Left cardiac atrium (tissue), 4 donors: ENCODE measurements at regions not wholly inside any gene's neighbourhood (a gene's known extent, or its start where the extent isn't known, plus 50 kb on each side); places are given as distances from the start of the nearest gene placed in this dataset.
A peak's percentile ranks its signal among the peaks of the same experiment; 100 is the strongest.

Experiments used
- ATAC-seq, 2 donors: fragments of 200-7000 bp; cut with Tn5 transposase; one replicate each; pipeline ENCODE4 v1.9.1; 2020; ENCODE audit warnings: mild to moderate bottlenecking in 2 of 2, moderate library complexity in 2 of 2
- DNase-seq: peaks from one replicate; pipeline ENCODE4 v3.0.0-alpha.2; 2020
- intact Hi-C, 2 donors: fragments of 100-400 bp; cut with DNase I; formaldehyde crosslinking; loops; one replicate each; pipeline versions ENCODE4 v1.14.1 to v1.15.1; 2022 to 2023
- donor health status: DM: no; HTN: yes; CAD: no.
- donor health status: DM: no; HTN: yes; CAD: no; lungs with severe emphysema.
- donor health status: DM: yes; HTN: yes; CAD: no.
- donor health status: Dilated cardiomyopathy.

DNA sequence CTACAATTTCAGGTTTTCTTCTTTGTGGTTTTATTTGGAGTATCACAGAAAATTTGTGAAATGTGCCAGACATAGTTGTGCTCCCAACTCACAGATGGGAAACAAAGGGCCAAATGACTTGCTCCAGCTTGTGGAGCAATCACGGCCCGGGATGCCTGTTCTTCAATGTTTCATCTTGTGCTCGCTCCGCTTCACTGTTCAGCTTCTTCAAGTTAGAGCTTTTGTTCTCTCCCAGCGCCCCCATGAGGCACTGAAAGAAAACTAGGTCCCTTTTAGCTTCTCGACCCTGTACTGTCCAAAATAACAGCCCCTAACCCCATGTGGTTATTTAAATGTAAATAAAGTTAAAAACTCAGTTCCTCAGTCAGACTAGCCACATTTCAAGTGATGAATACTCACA lies 187.9 kb upstream of the STXBP6 start:
- intact Hi-C loops = no loop called here
- DNase-seq (no peak), ATAC-seq (no peak)

DNA sequence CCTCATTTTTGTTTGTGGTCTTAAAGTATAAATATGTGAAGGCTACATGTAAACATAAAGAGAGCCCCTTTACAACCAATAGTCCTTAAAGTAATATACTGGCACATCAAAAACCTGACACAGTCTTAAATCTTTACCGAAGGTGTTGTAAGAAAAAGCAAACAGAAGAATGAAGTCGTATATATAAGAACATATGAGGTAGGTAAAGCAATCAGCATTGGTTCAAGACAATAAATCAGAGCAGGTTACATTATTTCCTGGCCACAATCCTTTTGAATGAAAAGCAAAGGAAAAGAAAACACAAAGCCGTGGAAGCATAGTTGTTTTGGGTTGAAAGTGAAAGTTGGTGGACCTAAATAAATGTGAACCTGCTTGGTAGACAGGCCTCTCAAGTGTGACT lies 183.7 kb upstream of the STXBP6 start:
- DNase-seq (no peak), ATAC-seq (no peak)
- intact Hi-C loops = no loop called here

DNA sequence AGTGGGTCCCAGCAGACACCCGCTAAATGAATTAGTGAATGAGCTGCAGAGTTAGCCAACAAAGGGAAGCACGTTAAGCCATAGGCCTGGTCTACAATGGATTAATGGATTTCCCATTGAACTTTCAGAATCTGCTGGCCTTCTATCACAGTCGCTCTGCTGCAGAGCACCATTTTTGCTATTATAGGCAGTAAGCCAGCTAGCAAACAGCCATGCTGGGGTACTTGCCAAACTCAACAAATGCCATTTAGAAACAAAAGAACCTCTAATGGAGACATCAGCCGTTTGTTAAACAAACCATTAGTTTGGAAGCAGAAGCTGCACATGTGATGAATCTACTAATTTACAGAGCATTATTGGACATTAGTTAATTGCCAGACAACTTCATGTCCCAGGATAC lies 181.1 kb upstream of the STXBP6 start:
- DNase-seq (no peak), ATAC-seq (no peak)
- intact Hi-C loops = no loop called here

DNA sequence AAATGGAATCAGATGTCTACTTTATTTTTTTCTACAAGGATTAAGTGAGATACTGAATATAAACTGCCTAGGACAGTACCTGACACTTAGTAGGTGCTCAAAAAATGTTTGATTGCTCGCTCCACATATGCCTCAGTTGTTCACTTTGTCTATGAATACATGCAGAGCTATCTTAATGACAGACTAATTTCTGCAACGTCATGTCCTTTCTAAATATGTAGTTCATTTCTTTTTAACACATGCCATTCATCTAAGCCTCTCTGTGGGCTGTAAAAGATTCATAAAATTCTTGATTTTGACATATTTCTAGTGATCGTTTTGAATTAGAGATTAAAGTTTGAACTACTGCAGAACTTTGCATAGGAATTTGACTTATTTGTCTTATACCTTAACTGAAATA lies 176.3 kb upstream of the STXBP6 start:
- intact Hi-C loops = no loop called here
- DNase-seq = no peak
- no peak for ATAC-seq

DNA sequence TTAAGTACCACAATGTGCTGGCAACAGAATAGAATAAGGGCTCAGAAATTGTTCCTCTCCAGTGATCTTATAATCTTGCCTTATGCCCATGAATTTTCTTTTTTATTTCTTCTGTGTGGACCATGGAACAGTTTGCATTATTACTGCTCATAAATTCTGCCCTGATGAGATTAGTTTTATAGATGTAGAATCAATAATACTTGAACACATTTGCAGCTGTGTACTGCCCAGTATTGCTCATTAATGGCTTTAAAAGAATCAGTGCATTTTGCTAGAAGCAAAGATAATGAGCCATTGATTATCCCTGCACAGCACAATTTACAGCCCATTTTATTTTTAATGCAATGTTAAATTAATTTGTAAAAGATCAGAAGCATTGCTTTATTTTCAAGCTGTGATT lies 172.3 kb upstream of the STXBP6 start:
- no peak for ATAC-seq
- intact Hi-C loops = no loop called here

DNA sequence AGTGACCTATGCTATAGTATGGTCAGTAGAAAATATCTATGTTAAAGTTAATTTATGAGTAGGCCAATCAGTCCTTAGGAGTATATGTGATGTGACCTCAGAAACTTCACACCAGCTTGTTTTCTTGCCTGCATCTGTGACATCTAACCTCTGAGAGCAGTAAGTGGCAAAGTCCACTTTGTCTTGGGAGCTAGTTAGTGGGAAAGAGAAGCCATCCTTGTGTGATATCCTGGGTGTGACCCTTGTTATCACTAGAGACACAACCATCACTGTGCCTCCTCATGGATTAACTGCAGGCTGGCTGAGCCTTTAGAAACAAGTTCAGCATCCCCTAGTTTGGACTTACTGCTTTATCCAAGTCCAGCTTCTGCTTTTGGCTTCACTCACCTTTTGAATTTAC lies 170.6 kb upstream of the STXBP6 start:
- no peak for DNase-seq
- intact Hi-C loops = no loop called here
- no peak for ATAC-seq

More for the DNA sequence above, 172.3 kb upstream of the STXBP6 start:
- DNase-seq = no peak

DNA sequence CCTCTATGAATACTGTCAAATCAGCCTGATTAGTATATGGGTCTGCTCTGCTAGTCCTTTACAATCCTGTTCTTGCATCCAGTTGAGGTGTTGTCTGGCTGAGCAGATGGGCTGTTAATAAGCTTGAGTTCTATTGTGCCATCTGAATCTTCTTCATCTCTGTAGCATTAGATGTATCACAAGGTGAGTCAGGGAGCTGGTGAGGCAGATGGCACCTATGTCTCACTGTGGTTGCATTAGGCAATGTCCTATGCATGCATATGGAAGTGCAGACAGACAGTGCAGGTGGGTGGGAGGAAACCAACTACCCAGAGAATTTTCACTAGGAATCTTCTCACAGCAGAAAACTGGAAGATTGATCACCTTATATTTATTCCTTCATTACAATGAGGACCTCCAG lies 165.7 kb upstream of the STXBP6 start:
- DNase-seq (no peak), ATAC-seq (no peak)
- intact Hi-C loops = no loop called here

DNA sequence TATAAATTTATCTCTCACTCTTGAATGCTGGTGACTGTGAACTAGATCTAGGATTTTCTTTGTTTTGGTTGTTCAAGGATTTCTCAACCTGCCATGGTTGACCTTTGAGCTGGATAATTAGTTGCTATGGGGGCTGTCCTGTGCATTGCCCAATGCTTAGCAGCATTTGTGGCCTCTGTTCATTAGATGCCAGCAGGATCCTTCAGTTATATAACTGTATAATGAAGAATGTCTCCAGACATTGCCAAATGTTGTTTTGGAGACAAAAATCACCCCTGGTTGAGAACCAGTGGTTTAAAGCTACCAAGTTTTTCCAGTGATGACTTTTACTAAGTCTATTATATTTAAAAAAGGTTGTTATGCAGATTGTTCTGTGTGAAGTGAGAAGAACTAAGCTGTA lies 147.9 kb upstream of the STXBP6 start:
- ATAC-seq (no peak), DNase-seq (no peak)
- intact Hi-C loops = no loop called here

DNA sequence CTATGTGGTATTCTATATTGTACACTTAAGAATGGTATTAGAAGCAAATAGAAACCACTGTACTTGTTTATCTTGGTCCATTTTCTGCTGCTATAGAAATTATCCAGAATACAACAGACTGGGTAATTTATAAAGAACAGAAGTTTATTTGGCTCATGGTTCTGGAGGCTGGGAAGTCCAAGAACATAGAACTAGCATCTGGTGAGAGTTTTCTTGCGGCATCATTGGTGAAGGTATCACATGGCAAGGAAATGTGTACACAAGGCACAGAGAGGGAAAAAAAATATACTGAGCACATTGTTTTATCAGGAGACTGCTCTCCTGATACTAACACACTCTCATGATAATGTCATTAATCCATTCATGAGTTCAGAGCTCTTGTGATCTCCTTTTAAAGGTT lies 130.3 kb upstream of the STXBP6 start:
- DNase-seq (no peak), ATAC-seq (no peak)
- intact Hi-C loops = no loop called here

DNA sequence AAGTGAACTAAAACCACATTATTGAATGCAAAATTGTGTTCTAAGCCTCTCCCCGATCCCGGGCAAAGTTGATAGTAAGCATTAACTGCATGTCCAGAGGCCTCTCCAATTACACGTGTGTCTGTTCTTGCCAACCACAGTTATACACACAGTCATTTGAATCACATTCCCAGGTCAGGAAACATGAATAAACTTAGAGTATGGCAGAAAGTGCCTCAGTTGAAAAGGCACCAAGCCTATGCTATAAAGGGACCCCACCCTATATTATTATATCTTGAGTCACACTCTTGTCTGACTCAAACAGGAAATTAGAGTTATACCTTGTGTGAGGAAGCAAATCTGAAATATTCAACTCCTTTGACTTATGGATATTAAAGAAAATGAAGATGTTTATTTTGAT lies 128.3 kb upstream of the STXBP6 start:
- intact Hi-C loops = no loop called here
- ATAC-seq = no peak
- DNase-seq = no peak

DNA sequence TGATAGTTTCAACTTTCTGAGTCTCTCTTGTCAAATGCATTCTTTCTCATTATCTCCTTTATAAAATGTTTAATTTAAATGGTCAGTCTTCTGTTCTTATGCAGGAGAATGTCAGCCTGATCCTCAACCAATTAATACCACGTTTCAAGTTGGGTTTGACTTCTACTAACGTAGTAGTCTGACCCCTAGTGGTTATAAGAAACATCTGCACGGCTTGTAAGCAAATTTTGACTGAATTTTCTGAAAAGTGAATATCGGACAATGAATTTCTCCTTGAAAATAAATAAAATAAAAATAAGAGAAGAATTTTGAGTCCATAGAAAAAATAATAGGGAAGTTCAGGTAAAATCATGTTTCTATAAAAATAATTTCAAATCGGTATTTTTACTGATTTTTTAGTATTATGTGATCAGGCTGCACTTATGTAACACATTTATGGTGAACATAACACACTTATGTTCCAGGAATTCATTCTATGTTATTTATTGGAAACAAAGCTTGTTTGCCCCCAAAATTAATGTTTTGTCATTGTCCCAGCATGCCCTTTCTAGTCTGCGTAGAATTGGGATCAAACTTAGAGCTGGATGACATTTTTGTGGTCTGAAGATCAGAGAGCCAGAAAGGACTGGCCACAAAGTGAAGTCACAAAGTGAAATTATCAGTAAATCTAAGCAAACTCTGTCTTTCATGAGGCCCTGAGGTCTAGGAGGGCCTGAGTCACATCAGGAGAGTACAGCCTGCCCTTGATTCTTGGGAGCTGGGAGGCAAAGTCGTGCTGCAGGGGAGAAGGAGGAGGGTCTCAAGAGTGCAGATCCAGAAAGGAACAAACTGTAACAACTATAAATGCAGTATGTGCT lies 101.2 kb upstream of the STXBP6 start:
- DNase-seq = no peak
- peak in 1 of 2 donors; percentile 57 for ATAC-seq
- intact Hi-C loops = loop anchor here (2.0 to 5.0 kb wide), 4 partner anchors 344 to 419 kb away; no protein-coding TSS in a partner anchor

DNA sequence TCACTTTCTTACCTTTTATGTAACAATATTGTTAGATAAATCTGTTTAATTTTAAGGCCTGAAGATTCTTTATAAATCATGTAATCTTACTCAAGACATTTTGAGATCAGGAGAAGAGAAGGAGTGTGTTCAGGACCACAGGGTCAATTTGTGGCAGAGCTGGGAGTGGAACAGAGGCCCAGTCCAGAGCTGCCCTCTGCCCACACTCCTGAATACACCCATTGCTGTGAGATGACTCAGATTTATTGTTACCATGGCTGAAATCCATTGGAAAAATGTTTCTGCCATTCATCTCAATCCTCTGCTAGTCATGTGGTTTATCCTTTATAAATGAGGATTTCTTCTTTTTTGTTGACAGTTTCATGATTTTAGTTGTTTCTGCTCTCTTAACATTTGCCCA lies 100.5 kb upstream of the STXBP6 start:
- intact Hi-C loops = loop anchor here (2.0 to 5.0 kb wide), 4 partner anchors 343 to 418 kb away; no protein-coding TSS in a partner anchor
- DNase-seq (no peak), ATAC-seq (no peak)

DNA sequence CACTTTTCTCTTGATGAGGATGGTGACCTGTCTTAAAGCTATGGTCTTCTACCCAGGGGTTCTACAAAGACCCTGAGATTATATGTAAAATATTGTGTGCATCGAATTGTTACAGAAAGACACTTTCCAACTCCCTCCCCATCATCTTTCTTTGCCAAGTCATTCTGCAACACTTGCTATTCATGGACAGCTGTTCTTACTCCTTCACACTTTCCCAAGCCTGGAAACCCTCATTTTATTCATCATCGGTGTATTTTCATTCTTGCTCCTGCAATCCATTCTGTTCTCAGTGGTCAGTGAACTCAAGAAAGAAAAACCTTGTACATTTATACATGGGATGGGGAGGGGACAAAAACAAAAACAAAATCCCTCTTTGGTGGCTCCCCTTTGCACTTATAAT lies 90.5 kb upstream of the STXBP6 start:
- intact Hi-C loops = no loop called here
- DNase-seq (no peak), ATAC-seq (peak in 1 of 2 donors; percentile 12)

DNA sequence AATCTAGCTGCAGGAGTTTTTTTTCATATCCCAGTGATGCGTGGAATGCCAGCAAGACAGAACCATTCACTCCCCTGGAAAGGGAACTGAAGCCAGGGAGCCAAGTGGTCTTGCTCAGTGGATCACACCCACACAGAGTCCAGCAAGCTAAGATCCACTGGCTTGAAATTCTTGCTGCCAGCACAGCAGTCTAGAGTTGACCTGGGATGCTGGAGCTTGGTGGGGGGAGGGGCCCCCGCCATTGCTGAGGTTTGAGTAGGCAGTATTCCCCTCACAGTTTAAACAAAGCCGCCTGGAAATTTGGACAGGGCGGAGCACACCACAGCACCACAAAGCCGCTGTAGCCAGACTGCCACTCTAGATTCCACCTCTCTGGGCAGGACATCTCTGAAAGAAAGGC lies 86.9 kb upstream of the STXBP6 start:
- intact Hi-C loops = no loop called here
- ATAC-seq = no peak
- no peak for DNase-seq

DNA sequence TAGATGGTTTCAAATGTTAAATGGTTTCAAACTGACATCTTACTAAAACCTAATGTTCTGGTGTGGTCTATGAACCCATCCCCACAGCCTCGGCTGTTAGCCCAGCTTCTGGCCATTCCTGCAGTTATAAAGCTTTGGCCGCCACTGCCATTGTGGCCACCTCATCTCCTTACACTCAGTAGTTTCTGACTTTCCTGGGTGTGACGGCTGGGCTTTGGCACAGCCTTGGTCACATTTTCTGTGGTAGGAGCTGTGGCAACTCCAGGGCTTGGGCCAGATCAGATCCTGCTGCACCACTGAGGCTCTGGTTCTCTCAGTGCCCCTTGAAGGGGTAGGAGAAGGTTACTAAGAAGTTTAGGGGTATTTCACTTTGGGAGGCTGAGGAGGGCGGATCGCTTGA lies 84.2 kb upstream of the STXBP6 start:
- ATAC-seq (no peak), DNase-seq (no peak)
- intact Hi-C loops = loop anchor here in 1 of 2 donors (5.0 kb wide), 3 partner anchors 87 to 397 kb away; no protein-coding TSS in a partner anchor

DNA sequence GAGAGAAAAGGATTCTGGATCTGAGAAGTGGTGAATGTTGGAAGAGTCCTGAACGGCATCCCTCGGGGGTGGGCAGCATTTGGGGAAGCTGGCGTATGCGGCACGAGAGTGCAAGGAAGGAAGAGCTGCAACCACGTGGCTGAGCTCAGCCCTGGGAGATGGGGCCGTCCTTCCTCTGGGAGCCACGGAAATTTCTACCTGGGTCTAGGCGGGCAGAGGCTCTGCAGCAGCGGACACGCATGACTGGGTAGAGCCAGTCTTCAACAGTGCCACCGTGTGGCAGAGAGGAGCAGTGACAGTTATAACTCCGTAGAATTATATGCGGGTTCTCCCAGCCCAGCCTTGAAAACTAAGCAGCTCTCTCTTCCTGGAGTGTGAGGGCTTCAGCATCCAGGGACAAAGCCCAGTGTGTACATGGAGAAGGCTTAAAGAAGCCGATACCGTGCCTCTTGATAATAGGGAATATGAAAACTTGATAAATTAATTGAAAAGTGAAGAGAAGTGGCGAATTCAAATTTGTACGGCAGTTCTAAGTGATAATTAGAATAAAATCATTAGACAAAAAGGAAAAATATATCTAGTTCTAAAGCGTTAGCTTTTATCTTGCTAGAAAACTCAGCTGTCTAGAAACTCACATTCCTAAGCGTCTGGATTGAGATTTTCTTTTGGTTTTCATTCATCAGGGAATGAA lies 82.9 kb upstream of the STXBP6 start:
- peak; percentile 72 for DNase-seq
- peak; percentile 98 for ATAC-seq

DNA sequence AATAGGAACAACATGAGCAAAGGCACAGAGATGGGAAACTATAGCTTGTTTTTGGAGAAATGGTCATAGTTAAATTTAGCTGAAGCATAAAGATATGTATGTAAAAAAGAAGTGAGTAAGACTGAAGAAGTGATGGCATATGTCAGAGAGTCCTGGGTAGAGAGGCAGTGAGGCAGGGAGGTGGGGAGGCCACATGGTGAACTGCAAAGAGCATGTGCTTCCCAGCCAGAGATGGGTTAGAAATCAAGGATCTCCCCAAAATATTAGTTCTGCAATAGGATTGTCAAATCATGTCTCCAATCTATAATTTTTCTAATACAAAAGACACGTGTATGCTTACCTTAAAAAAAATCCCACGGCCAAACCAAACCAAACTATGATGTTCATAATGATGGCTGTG lies 82.1 kb upstream of the STXBP6 start:
- ATAC-seq (no peak), DNase-seq (no peak)
- intact Hi-C loops = loop anchor here in 1 of 2 donors (5.0 kb wide), 3 partner anchors 85 to 395 kb away; no protein-coding TSS in a partner anchor

More for the DNA sequence above, 82.9 kb upstream of the STXBP6 start:
- intact Hi-C loops = loop anchor here in 1 of 2 donors (5.0 kb wide), 3 partner anchors 86 to 396 kb away; no protein-coding TSS in a partner anchor

DNA sequence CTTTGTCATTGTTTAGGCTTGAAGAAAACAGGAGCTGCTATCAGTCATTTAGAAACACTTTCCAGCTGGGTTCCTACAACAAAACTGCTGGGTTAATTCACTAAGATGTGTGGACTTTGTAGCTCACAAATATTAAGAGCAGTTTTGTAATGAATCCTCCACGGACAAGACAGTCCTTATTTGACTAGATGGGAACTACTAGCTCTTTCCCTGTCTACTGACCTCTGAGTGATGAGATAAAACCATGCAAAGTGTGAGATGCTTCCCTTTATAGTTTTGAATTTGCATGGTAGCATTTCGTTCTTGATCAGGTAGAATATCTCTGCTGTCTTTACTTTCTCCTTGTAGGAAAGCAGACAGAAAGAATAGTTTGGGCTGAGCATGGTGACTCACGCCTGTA lies 72.9 kb upstream of the STXBP6 start:
- DNase-seq (no peak), ATAC-seq (no peak)
- intact Hi-C loops = no loop called here

DNA sequence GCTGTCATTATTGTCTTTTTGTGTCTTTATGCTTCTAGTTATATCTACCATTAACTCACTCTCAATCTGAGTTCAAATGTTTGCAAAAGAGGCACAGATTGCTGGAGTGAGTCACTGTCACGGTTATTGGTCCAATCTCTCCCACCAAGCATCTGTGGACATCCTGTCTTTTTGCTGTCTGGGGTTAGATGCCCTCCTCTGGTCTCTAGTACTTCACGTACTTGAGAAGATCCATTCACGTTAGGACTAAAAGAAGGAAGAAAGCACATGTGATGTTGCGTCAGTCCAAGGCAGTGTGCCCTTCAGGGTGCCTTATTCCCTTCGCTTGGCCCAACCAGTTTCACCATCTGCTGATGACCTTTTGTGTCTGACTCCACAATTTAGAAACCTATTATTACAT lies 72.3 kb upstream of the STXBP6 start:
- intact Hi-C loops = no loop called here
- no peak for DNase-seq
- ATAC-seq = peak in 1 of 2 donors; percentile 28

DNA sequence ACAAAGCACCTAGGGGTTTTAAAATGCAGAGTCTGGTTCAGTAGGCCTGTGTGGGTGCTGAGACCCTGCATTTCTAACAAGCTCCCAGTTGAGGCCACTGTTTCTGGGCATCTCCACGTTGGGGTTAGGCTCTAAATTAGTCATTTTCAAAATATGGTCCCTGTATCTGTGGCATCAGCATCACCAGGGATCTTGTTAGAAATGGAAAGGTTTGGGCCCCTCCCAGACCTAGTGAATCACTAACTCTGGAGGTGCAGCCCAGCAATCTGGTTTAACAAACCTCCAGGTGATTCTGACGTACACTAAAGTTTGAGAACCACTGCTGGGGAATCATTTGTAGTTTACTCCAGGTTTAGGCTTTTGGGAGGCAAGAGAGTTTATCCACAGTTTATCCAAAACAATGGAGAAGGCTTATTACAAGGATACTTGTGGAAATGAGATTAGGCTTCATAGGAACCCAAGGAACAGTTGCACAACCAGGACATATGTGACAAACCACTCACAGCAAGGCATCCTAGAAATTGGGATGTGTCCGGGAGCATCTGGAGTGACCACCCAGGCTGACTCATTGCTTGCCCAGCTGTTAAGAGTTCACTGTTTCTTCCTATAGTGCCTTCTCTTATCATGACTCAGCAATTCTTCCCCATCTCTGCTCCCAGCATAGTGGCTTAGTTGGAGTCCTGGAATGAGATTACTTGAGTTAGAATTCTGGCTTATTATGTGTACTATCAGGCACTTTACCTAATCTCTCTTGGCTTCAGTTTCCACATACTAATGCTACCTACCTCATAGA lies 71.6 kb upstream of the STXBP6 start:
- ATAC-seq (peak; percentile 27 to 84), DNase-seq (peak; percentile 42)
- intact Hi-C loops = no loop called here
